Peyer's patch (tissue), 4 donors: ENCODE measurements at regions not wholly inside any gene's neighbourhood (a gene's known extent, or its start where the extent isn't known, plus 50 kb on each side); places are given as distances from the start of the nearest gene placed in this dataset.

Experiments used
- DNase-seq, 3 donors: peaks; one replicate each; pipeline ENCODE4 v3.0.0-alpha.2; 2017 to 2019
- H3K27ac ChIP-seq, 4 donors: fragments of 200-600 bp; sonication (generic); one replicate each; pipeline ENCODE4 v1.5.1; 2016 to 2019
- H3K27me3 ChIP-seq, 2 donors: fragments of 200-600 bp; sonication (generic); one replicate each; pipeline ENCODE4 v1.5.1; 2019
- H3K36me3 ChIP-seq, 3 donors: fragments of 200-600 bp; sonication (generic); one replicate each; pipeline ENCODE4 v1.5.1; 2016 to 2019
- H3K4me1 ChIP-seq, 4 donors: fragments of 200-600 bp; sonication (generic); one replicate each; pipeline ENCODE4 v1.5.1; 2016 to 2019
- H3K4me3 ChIP-seq, 4 donors: fragments of 200-600 bp; sonication (generic); 1 replicate in 3 of 4; 2 replicates in 1 of 4; pipeline ENCODE4 v1.5.1; 2016 to 2019; ENCODE audit warnings: mild to moderate bottlenecking in 1 of 4
- H3K9me3 ChIP-seq, 4 donors: fragments of 200-600 bp; sonication (generic); one replicate each; pipeline ENCODE4 v1.5.1; 2016 to 2019; ENCODE audit warnings: mild to moderate bottlenecking in 1 of 4
- CTCF ChIP-seq, 6 experiments: fragments of 450-650 bp in 4 of 6; fragments of 200-600 bp in 2 of 6; sonication (generic) in 1 of 6; IDR thresholded peaks; one replicate each; pipeline ENCODE4 v1.5.1; 2017 to 2019; ENCODE audit warnings: antibody characterized with exemption in 6 of 6, mild to moderate bottlenecking in 3 of 6, moderate library complexity in 1 of 6
- POLR2A ChIP-seq, 2 donors: fragments of 450-650 bp; IDR thresholded peaks; one replicate each; pipeline ENCODE4 v1.5.1; 2017; ENCODE audit warnings: antibody characterized with exemption in 2 of 2, mild to moderate bottlenecking in 2 of 2, moderate library complexity in 2 of 2

- H3K9me3 ChIP-seq: no peaks in the 10 kb centered on the region
- H3K4me3 ChIP-seq: no peak overlapping the region
- H3K27me3 ChIP-seq: no peaks in the 10 kb centered on the region
- peaks cover 0 to 4% (median 0%) of the 10 kb centered on the region in 4 donors for H3K4me1 ChIP-seq
- no peaks in the 10 kb centered on the region for H3K36me3 ChIP-seq
- TF ChIP-seq POLR2A (IDR thresholded peaks at IDR 0.05): no peak
- no peak overlapping the region for H3K27ac ChIP-seq
- DNase-seq: no peak
Observed at GRCh38 chr5:39521940-39522590, 97.3 kb upstream of the DAB2 start.

GRCh38 chr5:39521098-39521860, 96.5 kb upstream of the DAB2 start:
- Histone ChIP-seq H3K27ac (no peak overlapping the region), H3K4me1 (peaks cover 0 to 4% (median 0%) of the 10 kb centered on the region in 4 donors), H3K36me3 (no peaks in the 10 kb centered on the region), H3K27me3 (no peaks in the 10 kb centered on the region), H3K9me3 (no peaks in the 10 kb centered on the region), H3K4me3 (no peak overlapping the region)
- TF ChIP-seq CTCF (IDR thresholded peaks at IDR 0.05): no peak
- TF ChIP-seq POLR2A (IDR thresholded peaks at IDR 0.05): no peak
- no peak for DNase-seq

- DNase-seq: no peak
- no peaks in the 10 kb centered on the region for H3K27me3 ChIP-seq
- H3K4me1 ChIP-seq: peaks cover 0 to 4% (median 0%) of the 10 kb centered on the region in 4 donors
- H3K36me3 ChIP-seq: no peaks in the 10 kb centered on the region
- TF ChIP-seq POLR2A (IDR thresholded peaks at IDR 0.05) (no peak), CTCF (IDR thresholded peaks at IDR 0.05) (no peak)
- H3K9me3 ChIP-seq: no peaks in the 10 kb centered on the region
- H3K27ac ChIP-seq: peak overlapping the region in 3 of 4 donors; percentile 27 to 43 (median 31)
- no peak overlapping the region for H3K4me3 ChIP-seq
Observed at GRCh38 chr5:39520232-39520572, 95.4 kb upstream of the DAB2 start.

GRCh38 chr5:39519566-39520231, 94.9 kb upstream of the DAB2 start:
- no peaks in the 10 kb centered on the region for H3K36me3 ChIP-seq
- no peaks in the 10 kb centered on the region for H3K9me3 ChIP-seq
- no peak for DNase-seq
- no peaks in the 10 kb centered on the region for H3K27me3 ChIP-seq
- TF ChIP-seq CTCF (IDR thresholded peaks at IDR 0.05) (no peak), POLR2A (IDR thresholded peaks at IDR 0.05) (no peak)
- peak overlapping the region in 1 of 4 donors; percentile 43 for H3K27ac ChIP-seq
- no peak overlapping the region for H3K4me3 ChIP-seq
- peaks cover 0 to 4% (median 0%) of the 10 kb centered on the region in 4 donors for H3K4me1 ChIP-seq

- TF ChIP-seq POLR2A (IDR thresholded peaks at IDR 0.05) (no peak), CTCF (IDR thresholded peaks at IDR 0.05) (no peak)
- DNase-seq: no peak
- no peaks in the 10 kb centered on the region for H3K27me3 ChIP-seq
- H3K4me1 ChIP-seq: peaks cover 0 to 4% (median 0%) of the 10 kb centered on the region in 4 donors
- H3K27ac ChIP-seq: no peak overlapping the region
- no peak overlapping the region for H3K4me3 ChIP-seq
- no peaks in the 10 kb centered on the region for H3K9me3 ChIP-seq
- no peaks in the 10 kb centered on the region for H3K36me3 ChIP-seq
Observed at GRCh38 chr5:39519079-39519478, 94.3 kb upstream of the DAB2 start.

- no peak for DNase-seq
- no peaks in the 10 kb centered on the region for H3K36me3 ChIP-seq
- H3K4me1 ChIP-seq: peaks cover 0 to 4% (median 0%) of the 10 kb centered on the region in 4 donors
- no peak overlapping the region for H3K4me3 ChIP-seq
- no peak for TF ChIP-seq CTCF (IDR thresholded peaks at IDR 0.05)
- TF ChIP-seq POLR2A (IDR thresholded peaks at IDR 0.05): no peak
- H3K27ac ChIP-seq: no peak overlapping the region
- H3K9me3 ChIP-seq: no peaks in the 10 kb centered on the region
- no peaks in the 10 kb centered on the region for H3K27me3 ChIP-seq
Observed at GRCh38 chr5:39518516-39518915, 93.7 kb upstream of the DAB2 start.
